ENCODE measurements at regions not wholly inside any gene's neighbourhood (a gene's known extent, or its start where the extent isn't known, plus 50 kb on each side); places are given as distances from the start of the nearest gene placed in this dataset.

- TF ChIP-seq, protein P1, sequence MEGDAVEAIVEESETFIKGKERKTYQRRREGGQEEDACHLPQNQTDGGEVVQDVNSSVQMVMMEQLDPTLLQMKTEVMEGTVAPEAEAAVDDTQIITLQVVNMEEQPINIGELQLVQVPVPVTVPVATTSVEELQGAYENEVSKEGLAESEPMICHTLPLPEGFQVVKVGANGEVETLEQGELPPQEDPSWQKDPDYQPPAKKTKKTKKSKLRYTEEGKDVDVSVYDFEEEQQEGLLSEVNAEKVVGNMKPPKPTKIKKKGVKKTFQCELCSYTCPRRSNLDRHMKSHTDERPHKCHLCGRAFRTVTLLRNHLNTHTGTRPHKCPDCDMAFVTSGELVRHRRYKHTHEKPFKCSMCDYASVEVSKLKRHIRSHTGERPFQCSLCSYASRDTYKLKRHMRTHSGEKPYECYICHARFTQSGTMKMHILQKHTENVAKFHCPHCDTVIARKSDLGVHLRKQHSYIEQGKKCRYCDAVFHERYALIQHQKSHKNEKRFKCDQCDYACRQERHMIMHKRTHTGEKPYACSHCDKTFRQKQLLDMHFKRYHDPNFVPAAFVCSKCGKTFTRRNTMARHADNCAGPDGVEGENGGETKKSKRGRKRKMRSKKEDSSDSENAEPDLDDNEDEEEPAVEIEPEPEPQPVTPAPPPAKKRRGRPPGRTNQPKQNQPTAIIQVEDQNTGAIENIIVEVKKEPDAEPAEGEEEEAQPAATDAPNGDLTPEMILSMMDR (conservative IDR thresholded peaks at IDR 0.05; ENCODE audit: low read depth, low read length) = no peak
- TF ChIP-seq EZH2phosphoT487 (IDR thresholded peaks at IDR 0.05; ENCODE audit: borderline replicate concordance, low read length) = no peak
These were observed 1043.3 kb upstream of the PIK3C3 start for GRCh38 chr18:40911582-40912254.
